Fibroblast of villous mesenchyme (primary cell): ENCODE measurements at regions not wholly inside any gene's neighbourhood (a gene's known extent, or its start where the extent isn't known, plus 50 kb on each side); places are given as distances from the start of the nearest gene placed in this dataset.

Experiments
- DNase-seq: peaks from one replicate; pipeline ENCODE4 v3.0.0-alpha.2; 2010; ENCODE audit warnings: low read depth
- H3K4me3 ChIP-seq: 2 replicates; pipeline ENCODE4 v1.5.1; 2011; ENCODE audit warnings: low read depth, mild to moderate bottlenecking, low read length
- CTCF ChIP-seq: IDR thresholded peaks from 2 replicates; pipeline ENCODE4 v1.5.1; 2012; ENCODE audit warnings: low read depth, mild to moderate bottlenecking, low read length; ENCODE audit not compliant: insufficient read depth

- DNase-seq, result no peak
- no peak overlapping the region for H3K4me3 ChIP-seq
- TF ChIP-seq CTCF, result no peak
Measured at GRCh38 chr18:23341383-23341782, 111.7 kb upstream of the RIOK3 start.

- no peak for TF ChIP-seq CTCF
Measured at GRCh38 chr18:23341983-23342382, 111.1 kb upstream of the RIOK3 start.

GRCh38 chr18:23342506-23342905, 110.6 kb upstream of the RIOK3 start:
- H3K4me3 ChIP-seq, result no peak overlapping the region
- TF ChIP-seq CTCF, result no peak
- no peak for DNase-seq

More at GRCh38 chr18:23341983-23342382, 111.1 kb upstream of the RIOK3 start:
- no peak for DNase-seq
- no peak overlapping the region for H3K4me3 ChIP-seq

- TF ChIP-seq CTCF, result no peak
- no peak overlapping the region for H3K4me3 ChIP-seq
- no peak for DNase-seq
Measured at GRCh38 chr18:23350188-23350587, 102.9 kb upstream of the RIOK3 start.

- H3K4me3 ChIP-seq, result no peak overlapping the region
- no peak for DNase-seq
- no peak for TF ChIP-seq CTCF
Measured at GRCh38 chr18:23351521-23351920, 101.6 kb upstream of the RIOK3 start.

- DNase-seq, result no peak
- TF ChIP-seq CTCF, result no peak
- H3K4me3 ChIP-seq, result no peak overlapping the region
Measured at GRCh38 chr18:23352042-23352441, 101.0 kb upstream of the RIOK3 start.

- no peak for TF ChIP-seq CTCF
- H3K4me3 ChIP-seq, result no peak overlapping the region
- DNase-seq, result no peak
Measured at GRCh38 chr18:23353459-23353858, 99.6 kb upstream of the RIOK3 start.
